Duodenal mucosa (tissue), 2 donors: ENCODE measurements at regions not wholly inside any gene's neighbourhood (a gene's known extent, or its start where the extent isn't known, plus 50 kb on each side); places are given as distances from the start of the nearest gene placed in this dataset.

Experiments
- H3K27ac ChIP-seq: one replicate; pipeline ENCODE4 v1.7.0; 2013; ENCODE audit warnings: low read depth, low read length
- H3K27me3 ChIP-seq, 2 donors: one replicate each; pipeline ENCODE4 v1.7.0; 2013; ENCODE audit warnings: low read length in 2 of 2, control low read depth in 1 of 2; ENCODE audit not compliant: insufficient read depth in 2 of 2, control insufficient read depth in 1 of 2
- H3K36me3 ChIP-seq, 2 donors: one replicate each; pipeline ENCODE4 v1.7.0; 2013; ENCODE audit warnings: low read length in 2 of 2, control low read depth in 1 of 2; ENCODE audit not compliant: insufficient read depth in 2 of 2, control insufficient read depth in 1 of 2
- H3K4me1 ChIP-seq, 2 donors: one replicate each; pipeline ENCODE4 v1.7.0; 2013; ENCODE audit warnings: low read length in 2 of 2, control low read depth in 1 of 2; ENCODE audit not compliant: insufficient read depth in 2 of 2, control insufficient read depth in 1 of 2
- H3K4me3 ChIP-seq, 2 donors: one replicate each; pipeline ENCODE4 v1.7.0; 2013; ENCODE audit warnings: low read length in 2 of 2, low read depth in 1 of 2
- H3K9ac ChIP-seq, 2 donors: one replicate each; pipeline ENCODE4 v1.7.0; 2013; ENCODE audit warnings: low read length in 2 of 2, low read depth in 1 of 2
- H3K9me3 ChIP-seq, 2 donors: one replicate each; pipeline ENCODE4 v1.7.0; 2013; ENCODE audit warnings: low read length in 2 of 2, control low read depth in 1 of 2; ENCODE audit not compliant: control insufficient read depth in 1 of 2

DNA sequence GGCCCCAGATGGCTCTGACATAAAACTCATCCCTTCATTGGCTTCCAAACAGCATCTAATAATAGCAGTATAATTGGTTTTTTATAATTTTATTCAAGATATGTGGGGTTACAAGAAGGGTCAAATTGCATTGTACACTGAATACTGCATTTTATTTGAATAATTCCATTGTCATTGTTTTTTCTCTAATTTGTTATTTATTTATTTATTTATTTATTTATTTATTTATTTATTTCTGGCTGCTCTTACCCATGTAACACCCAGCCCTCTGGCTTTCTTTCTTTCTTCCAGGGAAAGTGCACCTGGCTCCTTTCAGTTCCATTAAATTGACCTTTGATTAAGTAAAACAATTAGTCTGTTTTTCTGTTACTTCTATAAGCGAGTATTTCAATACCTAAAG is 210.1 kb downstream of the CDH9 start:
- Histone ChIP-seq H3K36me3 (no peaks in the 10 kb centered on the region), H3K9ac (no peak overlapping the region), H3K4me3 (no peak overlapping the region), H3K9me3 (peaks cover 0 to 12% of the 10 kb centered on the region in 2 donors), H3K27me3 (no peaks in the 10 kb centered on the region), H3K4me1 (no peaks in the 10 kb centered on the region), H3K27ac (no peak overlapping the region)

DNA sequence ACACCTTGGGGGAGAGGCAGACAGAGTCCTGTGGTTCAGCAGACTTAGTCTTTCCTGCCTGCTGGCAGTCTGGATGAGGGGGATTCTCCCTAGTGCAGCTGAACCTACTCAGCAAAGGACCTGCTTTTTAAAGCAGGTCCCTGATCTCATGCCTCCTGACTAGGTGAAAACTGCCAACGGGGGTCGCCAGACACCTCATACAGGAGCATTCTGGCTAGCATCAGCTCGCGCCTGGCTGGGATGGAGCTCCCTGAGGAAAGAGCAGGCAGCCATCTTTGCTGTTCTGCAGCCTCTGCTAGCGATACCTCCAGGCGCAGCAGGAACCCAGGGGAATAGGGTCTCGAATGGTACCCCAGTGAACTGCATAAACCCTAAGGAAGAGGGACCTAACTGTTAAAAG is 225.2 kb downstream of the CDH9 start:
- H3K4me3 ChIP-seq: no peak overlapping the region
- no peak overlapping the region for H3K9ac ChIP-seq
- peaks cover 7 to 13% of the 10 kb centered on the region in 2 donors for H3K9me3 ChIP-seq
- no peaks in the 10 kb centered on the region for H3K27me3 ChIP-seq
- H3K4me1 ChIP-seq: no peaks in the 10 kb centered on the region
- no peak overlapping the region for H3K27ac ChIP-seq
- H3K36me3 ChIP-seq: no peaks in the 10 kb centered on the region

DNA sequence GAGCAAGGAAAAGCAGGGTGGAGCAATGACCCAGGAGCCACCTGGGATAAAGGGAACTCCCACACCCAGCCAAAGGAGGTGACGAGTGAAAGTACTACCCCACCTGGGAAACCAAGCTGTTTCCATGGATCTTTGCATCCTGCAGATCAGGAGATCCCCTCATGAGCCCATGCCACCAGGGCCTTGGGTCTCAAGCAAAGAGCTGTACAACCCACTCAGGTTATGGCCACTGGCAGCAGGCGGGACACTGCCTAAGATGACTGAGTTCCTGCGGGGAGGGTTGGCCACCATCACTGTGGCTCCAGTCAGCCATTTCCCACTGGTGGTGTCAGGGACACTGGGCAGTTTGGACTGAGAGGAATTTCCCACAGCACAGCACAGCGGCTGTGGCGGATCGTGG is 225.7 kb downstream of the CDH9 start:
- H3K4me1 ChIP-seq: no peaks in the 10 kb centered on the region
- no peak overlapping the region for H3K27ac ChIP-seq
- no peaks in the 10 kb centered on the region for H3K36me3 ChIP-seq
- H3K27me3 ChIP-seq: no peaks in the 10 kb centered on the region
- H3K4me3 ChIP-seq: no peak overlapping the region
- H3K9me3 ChIP-seq: peaks cover 10 to 14% of the 10 kb centered on the region in 2 donors
- H3K9ac ChIP-seq: no peak overlapping the region

DNA sequence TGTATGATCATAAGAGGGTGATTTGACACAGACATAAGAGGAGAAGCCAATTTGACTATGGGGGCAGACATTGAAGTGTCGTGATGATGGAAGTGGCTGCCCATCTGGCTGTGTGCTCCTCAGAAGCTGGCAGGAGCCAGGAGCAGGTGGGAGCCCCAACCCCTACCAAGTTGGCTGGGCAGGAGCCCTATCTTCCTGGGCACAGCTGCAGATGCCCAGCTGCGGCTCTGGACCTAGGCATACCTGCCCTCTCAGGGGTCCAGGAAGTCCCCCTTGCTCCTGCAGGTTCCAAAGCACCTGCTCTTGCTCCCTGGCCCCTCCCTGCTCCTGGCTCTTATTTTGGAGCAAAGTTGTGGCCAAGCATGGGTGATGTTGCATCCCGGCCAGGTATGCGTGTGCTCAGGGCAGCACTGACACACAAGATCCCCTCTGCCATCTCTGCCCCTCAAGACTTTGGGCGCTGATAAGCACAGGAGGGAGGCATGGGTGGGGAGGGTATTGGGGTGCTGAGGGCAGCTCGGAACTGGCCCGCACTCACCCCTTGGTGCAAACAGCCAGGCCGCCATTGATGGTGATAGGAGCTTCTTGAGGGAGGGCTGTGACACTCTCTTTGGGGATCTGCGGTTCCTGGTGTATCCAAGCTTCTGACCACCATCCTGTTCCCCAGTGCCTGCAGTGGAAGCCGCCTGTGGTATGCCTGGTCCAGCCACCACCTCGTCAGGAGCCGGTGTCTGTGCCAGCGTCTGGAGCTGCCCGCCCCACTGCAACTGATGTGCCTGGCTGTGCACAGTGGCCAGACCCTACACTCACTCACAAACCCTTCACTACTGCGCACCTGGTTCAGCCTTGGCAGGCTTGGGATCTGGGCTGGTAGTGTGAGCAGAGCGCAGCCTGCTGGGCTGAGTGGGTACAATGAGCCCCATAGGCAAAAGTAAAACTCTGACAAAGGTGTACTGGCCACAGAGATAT is 230.9 kb downstream of the CDH9 start:
- H3K36me3 ChIP-seq: no peaks in the 10 kb centered on the region
- H3K9ac ChIP-seq: no peak overlapping the region
- no peaks in the 10 kb centered on the region for H3K4me1 ChIP-seq
- H3K27me3 ChIP-seq: no peaks in the 10 kb centered on the region
- no peak overlapping the region for H3K4me3 ChIP-seq
- no peak overlapping the region for H3K27ac ChIP-seq
- H3K9me3 ChIP-seq: peaks cover 15 to 18% of the 10 kb centered on the region in 2 donors

DNA sequence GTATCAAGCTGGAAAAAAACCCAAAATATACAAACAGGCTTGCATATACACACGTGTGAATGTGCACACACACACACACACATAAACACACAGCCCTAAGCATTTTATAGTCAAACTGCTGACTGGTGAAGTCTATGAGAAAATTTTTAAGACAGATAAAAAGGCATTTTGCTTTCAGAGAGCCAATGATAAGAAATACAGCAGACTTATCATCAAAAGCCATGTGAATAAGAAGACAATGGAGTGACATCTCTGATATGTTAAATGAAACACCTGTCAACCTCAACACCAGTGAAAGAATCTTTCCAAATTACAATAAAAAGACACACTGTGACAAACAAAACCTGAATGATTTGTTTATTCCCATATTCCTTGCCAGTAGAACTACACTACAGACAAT is 233.3 kb downstream of the CDH9 start:
- Histone ChIP-seq H3K27ac (no peak overlapping the region), H3K27me3 (no peaks in the 10 kb centered on the region), H3K9ac (no peak overlapping the region), H3K4me3 (no peak overlapping the region), H3K36me3 (no peaks in the 10 kb centered on the region), H3K4me1 (no peaks in the 10 kb centered on the region), H3K9me3 (peaks cover 12 to 15% of the 10 kb centered on the region in 2 donors)

DNA sequence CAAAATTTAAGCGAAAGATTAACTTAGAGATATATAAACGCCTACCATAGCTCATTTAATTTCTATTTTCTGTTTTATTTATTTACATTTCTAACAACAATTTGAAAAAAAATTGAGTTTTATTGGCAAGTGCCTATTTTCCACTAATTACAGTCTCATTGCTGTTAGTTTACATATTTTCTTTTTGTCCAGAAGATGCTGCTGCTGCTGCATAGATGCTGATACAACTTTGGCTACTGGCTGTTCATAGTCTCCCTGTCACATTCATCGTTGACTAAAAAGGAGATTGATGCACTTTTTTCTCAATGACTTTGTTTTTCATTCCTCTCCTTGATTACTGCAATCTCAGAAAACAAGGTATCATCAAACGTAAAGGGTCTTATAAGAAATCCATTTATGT is 235.4 kb downstream of the CDH9 start:
- Histone ChIP-seq H3K4me3 (no peak overlapping the region), H3K9ac (no peak overlapping the region), H3K4me1 (no peaks in the 10 kb centered on the region), H3K36me3 (no peaks in the 10 kb centered on the region), H3K27me3 (no peaks in the 10 kb centered on the region), H3K27ac (no peak overlapping the region), H3K9me3 (peaks cover 11 to 15% of the 10 kb centered on the region in 2 donors)

DNA sequence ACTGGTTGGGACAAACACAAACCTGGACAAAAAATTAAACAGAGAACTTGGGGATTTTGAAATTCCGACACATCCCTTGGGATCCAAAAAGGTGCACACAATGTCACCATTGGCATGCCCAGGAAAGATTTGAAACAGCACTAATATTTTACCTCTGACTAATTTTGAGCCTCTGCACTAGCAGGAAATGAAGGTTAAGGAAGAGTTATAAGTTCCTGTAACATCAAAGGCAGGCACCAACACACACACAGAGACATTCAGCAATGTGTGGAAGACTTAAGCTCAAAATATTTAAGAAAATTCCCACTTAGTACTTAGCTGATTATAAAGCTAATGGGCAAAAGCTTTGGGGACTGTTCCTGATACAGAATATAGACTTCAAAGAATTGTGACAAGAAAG is 247.0 kb downstream of the CDH9 start:
- no peak overlapping the region for H3K9ac ChIP-seq
- H3K27ac ChIP-seq: no peak overlapping the region
- no peaks in the 10 kb centered on the region for H3K27me3 ChIP-seq
- no peak overlapping the region for H3K4me3 ChIP-seq
- no peaks in the 10 kb centered on the region for H3K4me1 ChIP-seq
- H3K9me3 ChIP-seq: peaks cover 2 to 10% of the 10 kb centered on the region in 2 donors
- no peaks in the 10 kb centered on the region for H3K36me3 ChIP-seq

DNA sequence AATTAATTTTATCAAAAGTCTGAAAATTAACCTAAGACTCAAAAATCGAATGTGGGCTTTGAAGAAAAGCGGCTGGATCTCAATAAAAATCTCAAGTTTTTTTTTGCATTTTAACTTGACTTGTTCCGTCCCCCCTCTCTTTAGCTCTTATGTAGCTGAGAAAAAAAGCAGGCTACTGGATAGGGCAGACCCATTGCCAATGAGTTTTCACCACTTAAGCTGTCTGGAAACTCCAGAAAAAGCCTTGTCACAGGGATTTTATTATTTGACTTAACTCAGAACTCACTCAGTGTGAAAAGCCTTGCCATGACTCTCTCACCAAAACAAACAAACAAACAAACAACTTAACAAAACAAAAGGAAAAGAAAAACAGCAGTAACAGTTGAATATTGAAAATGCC is 247.4 kb downstream of the CDH9 start:
- Histone ChIP-seq H3K27ac (no peak overlapping the region), H3K27me3 (no peaks in the 10 kb centered on the region), H3K9ac (no peak overlapping the region), H3K9me3 (peaks cover 2 to 10% of the 10 kb centered on the region in 2 donors), H3K4me1 (no peaks in the 10 kb centered on the region), H3K4me3 (no peak overlapping the region), H3K36me3 (no peaks in the 10 kb centered on the region)

DNA sequence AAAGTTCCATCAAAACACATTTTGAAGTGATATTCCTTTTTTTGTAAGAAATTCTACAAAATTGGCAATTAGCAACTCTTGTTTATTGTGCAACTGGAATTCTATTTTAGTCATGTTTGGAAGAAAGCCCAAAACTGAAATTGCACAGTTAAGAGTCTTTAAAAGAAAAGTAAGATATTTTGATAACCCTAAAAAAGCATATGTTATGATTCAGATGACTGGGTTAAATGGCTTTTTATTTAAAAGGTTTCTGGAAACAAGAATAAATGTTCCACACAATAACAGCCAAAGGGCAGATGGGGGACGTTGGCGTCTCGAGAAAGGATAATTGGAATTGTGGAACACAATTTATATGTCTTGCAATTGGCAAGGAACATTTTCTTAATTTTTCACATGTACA is 275.2 kb downstream of the CDH9 start:
- Histone ChIP-seq H3K9me3 (peaks cover 3 to 13% of the 10 kb centered on the region in 2 donors), H3K4me3 (no peak overlapping the region), H3K4me1 (no peaks in the 10 kb centered on the region), H3K27ac (no peak overlapping the region), H3K27me3 (no peaks in the 10 kb centered on the region), H3K36me3 (no peaks in the 10 kb centered on the region), H3K9ac (no peak overlapping the region)

DNA sequence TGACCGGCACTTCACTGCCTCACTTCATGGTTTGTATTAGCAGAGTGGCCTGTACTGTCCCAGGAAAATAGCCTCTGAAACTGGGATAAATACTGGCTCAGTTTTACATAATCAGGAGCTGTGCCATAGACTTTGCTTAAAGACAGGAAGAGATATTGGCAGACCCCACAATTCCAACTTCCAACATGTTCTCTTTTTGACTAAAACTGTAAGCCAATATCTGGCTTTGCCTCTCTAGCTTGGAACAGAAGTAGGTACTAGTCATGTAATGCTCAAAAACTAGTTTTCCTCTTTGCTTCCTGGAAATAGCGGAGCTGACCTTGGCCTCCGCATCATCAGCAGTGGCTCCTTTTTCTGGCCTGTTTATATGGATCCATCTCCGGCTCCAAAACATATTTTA is 276.9 kb downstream of the CDH9 start:
- Histone ChIP-seq H3K9me3 (peaks cover 3 to 4% of the 10 kb centered on the region in 2 donors), H3K4me1 (no peaks in the 10 kb centered on the region), H3K27me3 (no peaks in the 10 kb centered on the region), H3K4me3 (no peak overlapping the region), H3K36me3 (no peaks in the 10 kb centered on the region), H3K27ac (no peak overlapping the region), H3K9ac (no peak overlapping the region)
